ENCODE measurements at regions not wholly inside any gene's neighbourhood (a gene's known extent, or its start where the extent isn't known, plus 50 kb on each side); places are given as distances from the start of the nearest gene placed in this dataset.

- no peaks in the 10 kb centered on the region for H3K27me3 ChIP-seq (ENCODE audit: control insufficient read depth, insufficient read depth, low read length)
- Mint-ChIP-seq H3K27ac (no peak overlapping the region), H3K9me3 (peaks cover 5% of the 10 kb centered on the region in 2 donors), H3K4me1 (no peaks in the 10 kb centered on the region), H3K36me3 (no peaks in the 10 kb centered on the region), H3K4me3 (no peak overlapping the region), H3K27me3 (ENCODE audit: low read depth in 2 of 2) (no peaks in the 10 kb centered on the region)
- no peak for DNase-seq
- H3K36me3 ChIP-seq (ENCODE audit: control insufficient read depth, insufficient read depth, low read length), result no peaks in the 10 kb centered on the region
- no peaks in the 10 kb centered on the region for H3K9me3 ChIP-seq (ENCODE audit: control insufficient read depth, insufficient read depth, low read length)
- ATAC-seq, result no peak
- intact Hi-C loops (cut with micrococcal nuclease), result no loop called here
- WGBS (ENCODE audit: insufficient coverage), result 81% methylated on average over 6 of the region's 8 CpGs
- no peak overlapping the region for H3K4me3 ChIP-seq (ENCODE audit: low read length)
- TF ChIP-seq CTCF (IDR thresholded peaks at IDR 0.05), result no peak
- H3K4me1 ChIP-seq (ENCODE audit: control insufficient read depth, insufficient read depth, low read length), result no peaks in the 10 kb centered on the region
- no peak overlapping the region for H3K27ac ChIP-seq (ENCODE audit: low read length)
These were observed 564.0 kb upstream of the POU3F3 start for GRCh38 chr2:104289651-104290565.

- no peaks in the 10 kb centered on the region for H3K36me3 Mint-ChIP-seq
These were observed 563.4 kb upstream of the POU3F3 start for GRCh38 chr2:104290566-104290891.

GRCh38 chr2:104312684-104313083 lies 541.2 kb upstream of the POU3F3 start:
- ATAC-seq (no peak), DNase-seq (no peak)
- Mint-ChIP-seq H3K27me3 (ENCODE audit: low read depth in 2 of 2) (no peaks in the 10 kb centered on the region), H3K27ac (no peak overlapping the region), H3K4me1 (no peaks in the 10 kb centered on the region), H3K9me3 (peaks cover 0 to 7% of the 10 kb centered on the region in 2 donors), H3K36me3 (peaks cover 5% of the 10 kb centered on the region), H3K4me3 (no peak overlapping the region)
- WGBS (ENCODE audit: insufficient coverage), result 56% methylated on average over 2 of the region's 4 CpGs
- Histone ChIP-seq H3K9me3 (ENCODE audit: control insufficient read depth, insufficient read depth, low read length) (peaks cover 4% of the 10 kb centered on the region), H3K4me1 (ENCODE audit: control insufficient read depth, insufficient read depth, low read length) (no peaks in the 10 kb centered on the region), H3K36me3 (ENCODE audit: control insufficient read depth, insufficient read depth, low read length) (no peaks in the 10 kb centered on the region), H3K27me3 (ENCODE audit: control insufficient read depth, insufficient read depth, low read length) (no peaks in the 10 kb centered on the region), H3K27ac (ENCODE audit: low read length) (no peak overlapping the region), H3K4me3 (ENCODE audit: low read length) (no peak overlapping the region)
- no peak for TF ChIP-seq CTCF (IDR thresholded peaks at IDR 0.05)
- intact Hi-C loops (cut with micrococcal nuclease), result no loop called here

More at GRCh38 chr2:104290566-104290891, 563.4 kb upstream of the POU3F3 start:
- intact Hi-C loops (cut with micrococcal nuclease), result no loop called here
- Histone ChIP-seq H3K36me3 (ENCODE audit: control insufficient read depth, insufficient read depth, low read length) (no peaks in the 10 kb centered on the region), H3K4me3 (ENCODE audit: low read length) (no peak overlapping the region), H3K27ac (ENCODE audit: low read length) (no peak overlapping the region), H3K27me3 (ENCODE audit: control insufficient read depth, insufficient read depth, low read length) (no peaks in the 10 kb centered on the region), H3K4me1 (ENCODE audit: control insufficient read depth, insufficient read depth, low read length) (no peaks in the 10 kb centered on the region), H3K9me3 (ENCODE audit: control insufficient read depth, insufficient read depth, low read length) (no peaks in the 10 kb centered on the region)
- H3K27me3 Mint-ChIP-seq (ENCODE audit: low read depth in 2 of 2), result no peaks in the 10 kb centered on the region
- ATAC-seq (no peak), DNase-seq (no peak)
- TF ChIP-seq CTCF (IDR thresholded peaks at IDR 0.05), result no peak
- H3K4me3 Mint-ChIP-seq, result no peak overlapping the region
- H3K4me1 Mint-ChIP-seq, result no peaks in the 10 kb centered on the region
- peaks cover 5% of the 10 kb centered on the region in 2 donors for H3K9me3 Mint-ChIP-seq
- no CpG with 5 or more reads among the region's 3 CpGs for WGBS (ENCODE audit: insufficient coverage)
- H3K27ac Mint-ChIP-seq, result no peak overlapping the region

Data from natural killer cell (primary cell).